ENCODE measurements at regions not wholly inside any gene's neighbourhood (a gene's known extent, or its start where the extent isn't known, plus 50 kb on each side); places are given as distances from the start of the nearest gene placed in this dataset.
A peak's percentile ranks its signal among the peaks of the same experiment; 100 is the strongest.
"Not testable (repeated sequence)": the region's sequence is repeated elsewhere in the genome, so short reads cannot be mapped to it uniquely, and the experiment has no call there.

DNA sequence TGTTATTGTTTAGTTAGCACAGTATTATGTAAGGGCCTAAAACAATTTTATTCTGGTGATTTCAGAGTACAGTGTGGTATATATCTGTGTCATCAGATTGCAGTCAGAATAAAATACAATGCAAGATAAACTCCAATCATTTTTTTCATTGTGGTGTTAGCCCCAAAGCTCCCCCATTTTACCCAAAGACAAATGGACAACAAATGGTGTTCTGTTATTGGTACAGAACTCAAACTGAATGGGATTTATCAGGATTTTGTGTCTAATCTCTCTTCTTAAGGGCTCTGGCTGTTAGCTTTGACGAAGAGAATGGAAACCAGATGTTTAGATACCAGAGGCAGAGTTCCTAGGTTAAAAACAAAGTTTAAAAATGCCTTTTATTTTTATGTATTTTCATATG lies 163.1 kb upstream of the USP25 start:
- DNase-seq (no peak), ATAC-seq (ENCODE audit: poor library complexity) (no peak)
- intact Hi-C loops (cut with DNase I) = no loop called here

- no peak for ATAC-seq (ENCODE audit: poor library complexity)
- intact Hi-C loops (cut with DNase I) = no loop called here
These were observed 162.6 kb upstream of the USP25 start for GRCh38 chr21:15567191-15567590.

DNA sequence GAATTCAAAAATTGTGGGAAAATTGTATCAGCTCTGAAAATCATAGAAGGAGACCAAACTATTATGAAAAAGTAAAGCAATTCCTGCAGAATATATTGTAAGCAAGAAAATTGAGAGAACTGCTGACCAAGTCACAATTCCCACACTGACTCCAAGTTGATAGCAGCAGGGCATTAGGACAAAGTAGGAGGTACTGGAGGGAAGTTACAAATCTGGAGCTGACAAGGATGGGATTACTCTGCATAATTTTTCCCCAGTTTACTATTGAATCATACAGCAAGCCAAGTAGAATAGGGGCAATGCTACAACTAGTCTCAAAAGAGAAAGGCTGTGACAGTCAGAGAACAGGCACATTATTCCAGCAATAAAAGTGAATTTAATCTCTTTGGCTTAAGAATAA lies 161.3 kb upstream of the USP25 start:
- ATAC-seq (ENCODE audit: poor library complexity) = no peak
- intact Hi-C loops (cut with DNase I) = no loop called here

More at GRCh38 chr21:15567191-15567590, 162.6 kb upstream of the USP25 start:
- no peak for DNase-seq

GRCh38 chr21:15586752-15587427 lies 142.9 kb upstream of the USP25 start:
- ATAC-seq (ENCODE audit: poor library complexity) = no peak
- intact Hi-C loops (cut with DNase I) = no loop called here

More for the DNA sequence above, 161.3 kb upstream of the USP25 start:
- DNase-seq = no peak

DNA sequence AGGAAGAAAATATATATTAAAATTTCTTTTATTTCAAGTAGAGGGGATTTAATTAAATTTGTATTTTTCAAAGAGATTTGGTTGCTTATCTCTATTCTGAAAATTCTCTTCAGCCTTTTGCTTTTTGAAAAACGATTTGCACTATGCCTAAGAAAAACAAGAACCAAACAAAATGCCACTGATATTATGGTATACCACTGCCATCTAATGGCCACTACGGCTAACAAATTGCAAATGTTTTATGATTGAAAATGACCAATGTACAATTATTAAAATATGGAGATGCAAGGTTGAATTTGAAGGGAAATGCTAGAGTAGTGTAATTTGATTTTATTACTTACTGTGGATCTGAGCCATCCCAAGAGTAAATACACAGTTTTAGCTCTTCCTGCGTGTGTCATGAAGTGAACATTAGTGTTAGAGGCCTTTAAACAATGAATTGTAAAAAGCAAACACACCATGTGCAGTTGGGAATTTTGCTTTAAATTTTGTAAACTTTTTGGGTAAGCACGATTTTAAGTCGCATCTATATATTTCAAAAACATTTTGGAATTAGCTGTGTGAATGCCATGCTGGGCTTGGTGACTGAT lies 137.4 kb upstream of the USP25 start:
- ATAC-seq (ENCODE audit: poor library complexity) (peak; percentile 58), DNase-seq (no peak)
- intact Hi-C loops (cut with DNase I) = loop anchor here (10.0 kb wide), 2 partner anchors 1188 to 1338 kb away; no protein-coding TSS in a partner anchor

More at GRCh38 chr21:15586752-15587427, 142.9 kb upstream of the USP25 start:
- no peak for DNase-seq

- intact Hi-C loops (cut with DNase I) = loop anchor here (10.0 kb wide), 2 partner anchors 1188 to 1338 kb away; no protein-coding TSS in a partner anchor
- DNase-seq = no peak
- ATAC-seq (ENCODE audit: poor library complexity) = no peak
These were observed 136.8 kb upstream of the USP25 start for GRCh38 chr21:15592957-15593356.

- DNase-seq (no peak), ATAC-seq (ENCODE audit: poor library complexity) (no peak)
- intact Hi-C loops (cut with DNase I) = no loop called here
These were observed 128.4 kb upstream of the USP25 start for GRCh38 chr21:15601390-15601789.

DNA sequence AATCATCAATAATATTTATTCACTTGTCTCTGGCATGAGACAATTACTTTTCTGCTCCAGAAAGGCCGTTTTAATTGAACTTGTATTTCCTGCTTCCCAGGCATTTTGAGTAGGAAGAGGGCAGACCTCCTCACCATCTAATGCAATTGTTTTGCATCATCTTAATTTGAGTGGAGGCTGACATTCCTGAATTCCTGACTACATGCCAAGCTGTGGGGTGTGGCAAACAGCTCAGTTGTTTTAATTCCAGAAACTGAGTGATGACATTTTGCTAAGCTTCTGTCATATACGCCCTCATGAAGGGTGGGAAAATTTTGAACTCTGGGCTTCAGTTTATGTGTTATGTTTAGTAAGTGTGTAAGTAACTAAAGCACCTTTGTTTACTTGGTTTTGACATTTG lies 125.4 kb upstream of the USP25 start:
- DNase-seq (no peak), ATAC-seq (ENCODE audit: poor library complexity) (no peak)
- intact Hi-C loops (cut with DNase I) = no loop called here

DNA sequence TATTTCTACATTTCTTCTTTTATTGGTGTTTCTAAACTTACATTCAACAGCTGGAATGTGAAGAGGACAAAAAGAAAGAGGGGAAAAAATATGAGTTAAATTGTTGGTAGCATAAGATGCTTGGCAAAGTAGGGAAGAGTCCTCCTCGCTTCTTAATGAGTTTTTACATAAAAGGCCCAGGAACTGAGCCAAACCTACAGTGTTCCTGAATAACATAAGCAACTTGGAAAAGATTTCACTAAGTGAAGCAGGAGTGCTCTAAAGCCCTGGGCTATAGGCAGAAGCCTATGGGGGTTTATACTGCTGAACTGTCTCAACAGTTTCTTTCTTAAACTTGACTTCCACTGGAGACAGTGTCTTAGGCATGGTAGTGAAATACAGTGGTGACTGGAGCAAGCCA lies 115.0 kb upstream of the USP25 start:
- no peak for ATAC-seq (ENCODE audit: poor library complexity)

GRCh38 chr21:15616864-15617574 lies 112.8 kb upstream of the USP25 start:
- DNase-seq (no peak), ATAC-seq (ENCODE audit: poor library complexity) (no peak)
- intact Hi-C loops (cut with DNase I) = no loop called here

More for the DNA sequence above, 115.0 kb upstream of the USP25 start:
- intact Hi-C loops (cut with DNase I) = no loop called here
- no peak for DNase-seq

- intact Hi-C loops (cut with DNase I) = no loop called here
- DNase-seq (no peak), ATAC-seq (ENCODE audit: poor library complexity) (no peak)
These were observed 111.8 kb upstream of the USP25 start for GRCh38 chr21:15617964-15618363.

GRCh38 chr21:15620892-15621291 lies 108.9 kb upstream of the USP25 start:
- intact Hi-C loops (cut with DNase I) = no loop called here
- DNase-seq = no peak
- ATAC-seq (ENCODE audit: poor library complexity) = no peak

GRCh38 chr21:15624646-15625045 lies 105.1 kb upstream of the USP25 start:
- ATAC-seq (ENCODE audit: poor library complexity) (no peak), DNase-seq (no peak)
- intact Hi-C loops (cut with DNase I) = no loop called here

- intact Hi-C loops (cut with DNase I) = no loop called here
- DNase-seq (no peak), ATAC-seq (ENCODE audit: poor library complexity) (no peak)
These were observed 104.4 kb upstream of the USP25 start for GRCh38 chr21:15625363-15625762.

- intact Hi-C loops (cut with DNase I) = no loop called here
- no peak for ATAC-seq (ENCODE audit: poor library complexity)
- no peak for DNase-seq
These were observed 103.8 kb upstream of the USP25 start for GRCh38 chr21:15626031-15626430.

DNA sequence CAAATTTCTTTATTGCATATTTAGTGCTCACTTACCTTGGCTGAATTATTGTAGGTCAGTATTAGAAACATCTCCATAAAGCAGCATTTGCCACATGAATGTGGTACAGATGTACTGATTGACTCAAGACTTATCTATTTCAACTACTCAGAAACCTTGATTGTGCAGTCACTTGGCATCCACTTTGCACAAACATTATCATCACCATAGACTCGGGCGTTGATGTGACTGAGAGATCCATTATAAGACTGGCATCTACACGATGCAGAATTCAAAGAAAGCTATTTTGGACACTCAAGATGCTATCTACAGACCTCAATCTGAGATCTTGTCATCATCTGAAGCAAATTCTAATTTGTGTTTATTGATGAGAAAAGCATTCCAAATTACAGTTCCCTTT lies 102.8 kb upstream of the USP25 start:
- ATAC-seq (ENCODE audit: poor library complexity) (no peak), DNase-seq (no peak)
- intact Hi-C loops (cut with DNase I) = no loop called here

- ATAC-seq (ENCODE audit: poor library complexity) (no peak), DNase-seq (no peak)
- intact Hi-C loops (cut with DNase I) = no loop called here
These were observed 102.0 kb upstream of the USP25 start for GRCh38 chr21:15627823-15628222.

DNA sequence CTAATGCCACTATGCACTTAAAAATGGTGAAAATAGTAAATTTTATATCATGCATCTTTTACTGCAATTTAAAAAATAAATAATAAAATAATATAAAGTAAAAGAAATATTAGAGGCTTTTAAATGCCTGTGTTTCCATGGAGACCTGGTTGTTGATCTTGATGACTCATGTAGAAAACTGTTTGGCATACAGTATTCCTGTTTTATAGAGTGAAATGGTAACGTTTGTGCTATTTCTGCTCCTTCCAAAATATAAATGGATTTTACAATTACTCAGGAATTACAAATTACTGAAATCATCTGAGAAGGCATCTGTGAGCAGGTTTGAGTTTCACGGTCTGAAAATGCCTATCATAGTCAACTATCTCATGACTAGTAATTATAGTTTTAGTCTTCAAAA lies 98.4 kb upstream of the USP25 start:
- intact Hi-C loops (cut with DNase I) = no loop called here
- ATAC-seq (ENCODE audit: poor library complexity) = no peak

GRCh38 chr21:15634541-15634940 lies 95.2 kb upstream of the USP25 start:
- not testable (repeated sequence) for ATAC-seq (ENCODE audit: poor library complexity); DNase-seq

More for the DNA sequence above, 98.4 kb upstream of the USP25 start:
- no peak for DNase-seq

More at GRCh38 chr21:15634541-15634940, 95.2 kb upstream of the USP25 start:
- intact Hi-C loops (cut with DNase I) = not testable (repeated sequence)

All from Right ventricle myocardium superior (tissue), 1 donor.